GM23338 (cell line): ENCODE measurements at regions not wholly inside any gene's neighbourhood (a gene's known extent, or its start where the extent isn't known, plus 50 kb on each side); places are given as distances from the start of the nearest gene placed in this dataset.

ENCODE experiments used
- ATAC-seq: fragments of 200-7000 bp; cut with Tn5 transposase; 3 replicates; pipeline ENCODE4 v1.9.1; 2020
- DNase-seq: peaks from one replicate; pipeline ENCODE4 v3.0.0-alpha.2; 2015; ENCODE audit warnings: low spot score
- H2AFZ ChIP-seq: fragments of 200-600 bp; sonication (generic); 2 replicates; pipeline ENCODE4 v1.8.0; 2016; ENCODE audit warnings: antibody characterized with exemption, mild to moderate bottlenecking, moderate library complexity
- H3F3A ChIP-seq: fragments of 200-600 bp; sonication (generic); replicated peaks from 2 replicates; pipeline ENCODE4 v1.8.0; 2017; ENCODE audit warnings: antibody characterized with exemption, mixed run types, low read depth
- H3K27ac ChIP-seq: fragments of 200-600 bp; sonication (generic); 2 replicates; pipeline ENCODE4 v1.6.1; 2016; ENCODE audit warnings: low read depth
- H3K27me3 ChIP-seq: fragments of 200-600 bp; sonication (generic); 2 replicates; pipeline ENCODE4 v1.8.0; 2016; ENCODE audit warnings: mild to moderate bottlenecking, mixed run types, moderate library complexity; ENCODE audit not compliant: insufficient read depth
- H3K36me3 ChIP-seq: fragments of 200-600 bp; sonication (generic); 2 replicates; pipeline ENCODE4 v1.8.0; 2016; ENCODE audit warnings: mild to moderate bottlenecking; ENCODE audit not compliant: insufficient read depth
- H3K4me1 ChIP-seq: fragments of 200-600 bp; sonication (generic); 2 replicates; pipeline ENCODE4 v1.8.0; 2016; ENCODE audit warnings: mild to moderate bottlenecking, moderate library complexity; ENCODE audit not compliant: insufficient read depth
- H3K4me2 ChIP-seq: fragments of 200-600 bp; sonication (generic); 2 replicates; pipeline ENCODE4 v1.7.1; 2017; ENCODE audit warnings: mixed run types
- H3K4me3 ChIP-seq: fragments of 200-600 bp; sonication (generic); 2 replicates; pipeline ENCODE4 v1.6.1; 2016; ENCODE audit warnings: mixed run types
- H3K79me2 ChIP-seq: fragments of 200-600 bp; sonication (generic); replicated peaks from 2 replicates; pipeline ENCODE4 v1.8.0; 2017; ENCODE audit warnings: mild to moderate bottlenecking; ENCODE audit not compliant: insufficient read depth
- H3K9me2 ChIP-seq: fragments of 200-600 bp; sonication (generic); 2 replicates; pipeline ENCODE4 v1.8.0; 2017; ENCODE audit not compliant: insufficient read depth
- H4K20me1 ChIP-seq: fragments of 200-600 bp; sonication (generic); replicated peaks from 2 replicates; pipeline ENCODE4 v1.8.0; 2017; ENCODE audit warnings: mild to moderate bottlenecking; ENCODE audit not compliant: insufficient read depth
- H3K27ac Mint-ChIP-seq: 2 replicates; pipeline ENCODE4 v1.8.0; 2020; ENCODE audit warnings: inconsistent platforms, mild to moderate bottlenecking, moderate library complexity, mixed read lengths
- H3K27me3 Mint-ChIP-seq: 3 replicates; pipeline ENCODE4 v1.8.0; 2022; ENCODE audit warnings: low read depth, mild to moderate bottlenecking, moderate library complexity, mixed read lengths, inconsistent platforms; ENCODE audit not compliant: insufficient read depth, poor library complexity
- H3K36me3 Mint-ChIP-seq: 3 replicates; pipeline ENCODE4 v1.8.0; 2021; ENCODE audit warnings: low read depth, mild to moderate bottlenecking, inconsistent platforms, moderate library complexity, mixed read lengths
- H3K4me1 Mint-ChIP-seq: 3 replicates; pipeline ENCODE4 v1.8.0; 2020; ENCODE audit warnings: mild to moderate bottlenecking, inconsistent platforms, mixed read lengths
- H3K4me3 Mint-ChIP-seq: 3 replicates; pipeline ENCODE4 v1.8.0; 2021; ENCODE audit warnings: moderate library complexity, mild to moderate bottlenecking, inconsistent platforms, mixed read lengths
- H3K9me3 Mint-ChIP-seq: 3 replicates; pipeline ENCODE4 v1.8.0; 2020; ENCODE audit warnings: moderate library complexity, mild to moderate bottlenecking, inconsistent platforms, mixed read lengths
- NANOG ChIP-seq: IDR thresholded peaks from 2 replicates; pipeline ENCODE4 v1.6.1; 2016; ENCODE audit warnings: antibody characterized with exemption, borderline replicate concordance
- TF ChIP-seq, protein P1 (sequence below), 2 experiments: fragments of 200-600 bp in 1 of 2; sonication (generic) in 1 of 2; conservative IDR thresholded peaks; 2 replicates each; pipeline versions ENCODE4 v1.5.1 to v1.6.1; 2016 to 2017; ENCODE audit warnings: antibody characterized with exemption in 2 of 2, low read depth in 2 of 2, mild to moderate bottlenecking in 2 of 2, moderate library complexity in 1 of 2
- TF ChIP-seq, protein P2 (sequence below): IDR thresholded peaks from one replicate; pipeline ENCODE4 v1.6.1; 2018; ENCODE audit warnings: antibody characterized with exemption; ENCODE audit not compliant: unreplicated experiment

DNA sequence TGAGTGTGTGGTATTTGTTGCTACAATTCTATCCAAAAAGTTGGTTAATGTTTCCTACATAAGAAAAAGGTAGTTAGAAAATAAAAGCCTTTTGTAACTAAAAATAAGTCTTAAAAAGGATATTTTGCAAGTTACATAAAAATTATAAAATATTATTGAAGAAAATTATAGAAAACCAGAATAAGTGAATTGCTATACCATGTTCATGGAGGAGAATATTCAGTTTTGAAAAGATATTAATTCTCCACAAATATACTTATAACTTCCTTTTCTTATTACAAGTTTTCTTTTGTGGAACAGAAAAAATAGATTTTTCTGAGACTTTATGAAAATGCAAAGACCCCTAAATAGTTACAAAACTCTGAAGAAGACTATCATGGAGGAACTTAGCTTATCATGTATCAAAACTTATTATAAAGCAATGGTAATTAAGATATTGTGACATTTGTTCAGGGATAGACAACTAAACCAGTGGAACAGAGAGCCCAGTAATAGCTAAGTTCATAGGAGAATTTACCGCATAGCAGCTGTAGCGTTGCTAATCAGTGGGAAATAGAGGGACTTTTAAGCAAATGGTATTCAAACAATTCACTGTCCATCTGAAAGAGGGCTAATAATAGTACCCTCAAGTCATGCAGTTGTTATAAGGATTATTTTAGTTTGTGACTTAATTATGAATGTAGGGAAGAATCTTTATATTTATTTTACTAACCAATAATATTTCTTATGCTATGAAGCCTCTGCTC is 515.2 kb upstream of the ZNF608 start:
- Mint-ChIP-seq H3K4me3 (no peak overlapping the region), H3K36me3 (peaks cover 17% of the 10 kb centered on the region), H3K9me3 (peaks cover 9% of the 10 kb centered on the region; the same call in 2 of the 3 replicates), H3K4me1 (peaks cover 25% of the 10 kb centered on the region), H3K27ac (no peak overlapping the region), H3K27me3 (no peaks in the 10 kb centered on the region)
- ATAC-seq (no peak), DNase-seq (no peak)
- H3K27me3 ChIP-seq: no peaks in the 10 kb centered on the region
- H2AFZ ChIP-seq: no peak overlapping the region
- H3K4me3 ChIP-seq: no peak overlapping the region
- H3K27ac ChIP-seq: no peak overlapping the region
- no peaks in the 10 kb centered on the region for H3K79me2 ChIP-seq
- TF ChIP-seq, protein P1, sequence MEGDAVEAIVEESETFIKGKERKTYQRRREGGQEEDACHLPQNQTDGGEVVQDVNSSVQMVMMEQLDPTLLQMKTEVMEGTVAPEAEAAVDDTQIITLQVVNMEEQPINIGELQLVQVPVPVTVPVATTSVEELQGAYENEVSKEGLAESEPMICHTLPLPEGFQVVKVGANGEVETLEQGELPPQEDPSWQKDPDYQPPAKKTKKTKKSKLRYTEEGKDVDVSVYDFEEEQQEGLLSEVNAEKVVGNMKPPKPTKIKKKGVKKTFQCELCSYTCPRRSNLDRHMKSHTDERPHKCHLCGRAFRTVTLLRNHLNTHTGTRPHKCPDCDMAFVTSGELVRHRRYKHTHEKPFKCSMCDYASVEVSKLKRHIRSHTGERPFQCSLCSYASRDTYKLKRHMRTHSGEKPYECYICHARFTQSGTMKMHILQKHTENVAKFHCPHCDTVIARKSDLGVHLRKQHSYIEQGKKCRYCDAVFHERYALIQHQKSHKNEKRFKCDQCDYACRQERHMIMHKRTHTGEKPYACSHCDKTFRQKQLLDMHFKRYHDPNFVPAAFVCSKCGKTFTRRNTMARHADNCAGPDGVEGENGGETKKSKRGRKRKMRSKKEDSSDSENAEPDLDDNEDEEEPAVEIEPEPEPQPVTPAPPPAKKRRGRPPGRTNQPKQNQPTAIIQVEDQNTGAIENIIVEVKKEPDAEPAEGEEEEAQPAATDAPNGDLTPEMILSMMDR (conservative IDR thresholded peaks at IDR 0.05; ENCODE audit: low read depth in 2 of 2): no peak
- H3F3A ChIP-seq: no peaks in the 10 kb centered on the region
- peaks cover 3% of the 10 kb centered on the region; the same call in 1 of the 2 replicates for H3K9me2 ChIP-seq
- H3K36me3 ChIP-seq: no peaks in the 10 kb centered on the region
- no peak overlapping the region for H3K4me2 ChIP-seq
- no peaks in the 10 kb centered on the region for H4K20me1 ChIP-seq
- H3K4me1 ChIP-seq: peaks cover 38% of the 10 kb centered on the region

DNA sequence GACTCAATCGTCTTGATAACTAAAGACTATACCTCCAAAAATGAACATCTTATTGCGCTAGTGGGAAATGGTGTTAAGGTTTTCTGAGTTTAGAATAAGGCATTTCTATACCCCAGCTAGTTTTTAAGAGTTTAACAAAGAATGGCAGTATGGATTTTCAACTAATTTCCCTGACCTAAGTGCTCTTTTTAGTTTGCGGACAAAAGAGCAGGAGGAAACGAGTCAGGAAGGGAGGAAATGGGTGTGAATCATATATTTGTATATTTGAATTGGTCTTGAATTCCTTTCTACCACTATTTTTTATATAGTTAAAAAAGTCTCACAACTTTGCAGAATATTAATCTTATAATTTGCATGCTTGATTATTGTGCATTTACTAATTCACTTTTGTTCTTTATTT is 516.3 kb upstream of the ZNF608 start:
- Histone ChIP-seq H3K27me3 (no peaks in the 10 kb centered on the region), H3K27ac (no peak overlapping the region), H3F3A (no peaks in the 10 kb centered on the region), H3K9me2 (peaks cover 3% of the 10 kb centered on the region; the same call in 1 of the 2 replicates), H3K4me3 (no peak overlapping the region), H3K4me1 (peaks cover 28% of the 10 kb centered on the region), H3K79me2 (no peaks in the 10 kb centered on the region), H2AFZ (no peak overlapping the region), H3K4me2 (no peak overlapping the region), H3K36me3 (no peaks in the 10 kb centered on the region), H4K20me1 (no peaks in the 10 kb centered on the region)
- DNase-seq (no peak), ATAC-seq (no peak)
- H3K36me3 Mint-ChIP-seq: peaks cover 17% of the 10 kb centered on the region
- peaks cover 9% of the 10 kb centered on the region; the same call in 2 of the 3 replicates for H3K9me3 Mint-ChIP-seq
- peak; percentile 26; the same call in 1 of the 2 replicates for TF ChIP-seq NANOG
- TF ChIP-seq, protein P2, sequence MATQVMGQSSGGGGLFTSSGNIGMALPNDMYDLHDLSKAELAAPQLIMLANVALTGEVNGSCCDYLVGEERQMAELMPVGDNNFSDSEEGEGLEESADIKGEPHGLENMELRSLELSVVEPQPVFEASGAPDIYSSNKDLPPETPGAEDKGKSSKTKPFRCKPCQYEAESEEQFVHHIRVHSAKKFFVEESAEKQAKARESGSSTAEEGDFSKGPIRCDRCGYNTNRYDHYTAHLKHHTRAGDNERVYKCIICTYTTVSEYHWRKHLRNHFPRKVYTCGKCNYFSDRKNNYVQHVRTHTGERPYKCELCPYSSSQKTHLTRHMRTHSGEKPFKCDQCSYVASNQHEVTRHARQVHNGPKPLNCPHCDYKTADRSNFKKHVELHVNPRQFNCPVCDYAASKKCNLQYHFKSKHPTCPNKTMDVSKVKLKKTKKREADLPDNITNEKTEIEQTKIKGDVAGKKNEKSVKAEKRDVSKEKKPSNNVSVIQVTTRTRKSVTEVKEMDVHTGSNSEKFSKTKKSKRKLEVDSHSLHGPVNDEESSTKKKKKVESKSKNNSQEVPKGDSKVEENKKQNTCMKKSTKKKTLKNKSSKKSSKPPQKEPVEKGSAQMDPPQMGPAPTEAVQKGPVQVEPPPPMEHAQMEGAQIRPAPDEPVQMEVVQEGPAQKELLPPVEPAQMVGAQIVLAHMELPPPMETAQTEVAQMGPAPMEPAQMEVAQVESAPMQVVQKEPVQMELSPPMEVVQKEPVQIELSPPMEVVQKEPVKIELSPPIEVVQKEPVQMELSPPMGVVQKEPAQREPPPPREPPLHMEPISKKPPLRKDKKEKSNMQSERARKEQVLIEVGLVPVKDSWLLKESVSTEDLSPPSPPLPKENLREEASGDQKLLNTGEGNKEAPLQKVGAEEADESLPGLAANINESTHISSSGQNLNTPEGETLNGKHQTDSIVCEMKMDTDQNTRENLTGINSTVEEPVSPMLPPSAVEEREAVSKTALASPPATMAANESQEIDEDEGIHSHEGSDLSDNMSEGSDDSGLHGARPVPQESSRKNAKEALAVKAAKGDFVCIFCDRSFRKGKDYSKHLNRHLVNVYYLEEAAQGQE: no peak
- H3K27ac Mint-ChIP-seq: no peak overlapping the region
- peaks cover 16% of the 10 kb centered on the region; the same call in 2 of the 3 replicates for H3K4me1 Mint-ChIP-seq
- no peak overlapping the region for H3K4me3 Mint-ChIP-seq
- H3K27me3 Mint-ChIP-seq: no peaks in the 10 kb centered on the region
